NCI-H128 (cell line): ENCODE measurements at regions not wholly inside any gene's neighbourhood (a gene's known extent, or its start where the extent isn't known, plus 50 kb on each side); places are given as distances from the start of the nearest gene placed in this dataset.
"Not testable (repeated sequence)": the region's sequence is repeated elsewhere in the genome, so short reads cannot be mapped to it uniquely, and the experiment has no call there.

Source experiments
- DNase-seq: peaks from one replicate; lab custom pipeline; 2025; ENCODE audit not compliant: unreplicated experiment; lab: John Stamatoyannopoulos, UW

DNA sequence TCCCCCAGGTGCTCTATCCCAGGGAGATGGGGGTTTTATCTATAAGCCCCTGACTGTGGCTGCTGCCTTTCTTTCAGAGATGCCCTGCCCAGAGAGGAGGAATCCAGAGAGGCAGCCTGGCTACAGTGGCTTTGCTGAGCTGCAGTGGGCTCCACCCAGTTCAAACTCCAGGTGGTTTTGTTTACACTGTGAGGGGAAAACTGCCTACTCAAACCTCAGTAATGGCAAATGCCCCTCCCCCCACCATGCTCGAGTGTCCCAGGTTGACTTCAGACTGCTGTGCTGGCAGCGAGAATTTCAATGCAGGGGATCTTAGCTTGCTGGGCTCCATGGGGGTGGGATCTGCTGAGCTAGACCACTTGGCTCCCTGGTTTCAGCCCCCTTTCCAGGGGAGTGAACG lies 419.6 kb upstream of the CASK start:
- not testable (repeated sequence) for DNase-seq
